Colonic mucosa (tissue), 4 donors: ENCODE measurements at regions not wholly inside any gene's neighbourhood (a gene's known extent, or its start where the extent isn't known, plus 50 kb on each side); places are given as distances from the start of the nearest gene placed in this dataset.

Experiments used
- DNase-seq: peaks from one replicate; pipeline ENCODE4 v3.0.0-alpha.2; 2020
- H3K27ac ChIP-seq: fragments of 200-600 bp; one replicate; pipeline ENCODE4 v1.8.0; 2021
- H3K27me3 ChIP-seq: fragments of 200-600 bp; one replicate; pipeline ENCODE4 v1.8.0; 2021
- H3K36me3 ChIP-seq: fragments of 200-600 bp; one replicate; pipeline ENCODE4 v1.8.0; 2021
- H3K4me1 ChIP-seq: fragments of 200-600 bp; one replicate; pipeline ENCODE4 v1.8.0; 2021; ENCODE audit warnings: mild to moderate bottlenecking
- H3K4me3 ChIP-seq: fragments of 200-600 bp; one replicate; pipeline ENCODE4 v1.8.0; 2021
- H3K9ac ChIP-seq, 2 donors: one replicate each; pipeline ENCODE4 v1.7.0; 2013; ENCODE audit warnings: control low read depth in 2 of 2, low read depth in 2 of 2, low read length in 2 of 2
- H3K9me3 ChIP-seq: fragments of 200-600 bp; one replicate; pipeline ENCODE4 v1.8.0; 2021
- CTCF ChIP-seq: fragments of 200-600 bp; IDR thresholded peaks from one replicate; pipeline ENCODE4 v1.8.0; 2022; ENCODE audit warnings: antibody characterized with exemption, mild to moderate bottlenecking
- intact Hi-C: fragments of 100-400 bp; cut with DNase I; formaldehyde crosslinking; loops from one replicate; pipeline ENCODE4 v1.14.1; 2022
- donor health status: healthy.
- donor health status: DM: no; HTN: no; CAD: no.
- donor health status: DM: no; HTN: no; CAD: no.

GRCh38 chr18:22283116-22283395, 113.7 kb downstream of the GATA6 start:
- Histone ChIP-seq H3K27ac (peak overlapping the region; percentile 66), H3K9me3 (no peaks in the 10 kb centered on the region), H3K4me3 (no peak overlapping the region), H3K4me1 (peaks cover 8% of the 10 kb centered on the region), H3K9ac (peak overlapping the region in 1 of 2 donors; percentile 28), H3K36me3 (no peaks in the 10 kb centered on the region), H3K27me3 (no peaks in the 10 kb centered on the region)
- no peak for TF ChIP-seq CTCF
- intact Hi-C loops: loop anchor here (10.0 kb wide), 1 partner anchor 282 kb away; no protein-coding TSS in a partner anchor
- no peak for DNase-seq

GRCh38 chr18:22282311-22283115, 113.1 kb downstream of the GATA6 start:
- DNase-seq: no peak
- H3K9ac ChIP-seq: peak overlapping the region in 1 of 2 donors; percentile 55
- H3K27ac ChIP-seq: peak overlapping the region; percentile 66
- H3K36me3 ChIP-seq: no peaks in the 10 kb centered on the region
- no peaks in the 10 kb centered on the region for H3K27me3 ChIP-seq
- TF ChIP-seq CTCF: no peak
- no peak overlapping the region for H3K4me3 ChIP-seq
- peaks cover 8% of the 10 kb centered on the region for H3K4me1 ChIP-seq
- intact Hi-C loops: loop anchor here (10.0 kb wide), 1 partner anchor 282 kb away; no protein-coding TSS in a partner anchor
- no peaks in the 10 kb centered on the region for H3K9me3 ChIP-seq

GRCh38 chr18:22280453-22280750, 111.0 kb downstream of the GATA6 start:
- Histone ChIP-seq H3K9ac (no peak overlapping the region), H3K4me3 (no peak overlapping the region), H3K27ac (no peak overlapping the region), H3K9me3 (no peaks in the 10 kb centered on the region), H3K36me3 (no peaks in the 10 kb centered on the region), H3K4me1 (peaks cover 8% of the 10 kb centered on the region), H3K27me3 (no peaks in the 10 kb centered on the region)
- intact Hi-C loops: loop anchor here (10.0 kb wide), 1 partner anchor 284 kb away; no protein-coding TSS in a partner anchor
- TF ChIP-seq CTCF: no peak
- DNase-seq: no peak

- intact Hi-C loops: loop anchor here (10.0 kb wide), 1 partner anchor 285 kb away; no protein-coding TSS in a partner anchor
- Histone ChIP-seq H3K27ac (no peak overlapping the region), H3K27me3 (no peaks in the 10 kb centered on the region), H3K9ac (no peak overlapping the region), H3K4me1 (peaks cover 8% of the 10 kb centered on the region), H3K36me3 (no peaks in the 10 kb centered on the region), H3K9me3 (no peaks in the 10 kb centered on the region), H3K4me3 (no peak overlapping the region)
- no peak for TF ChIP-seq CTCF
- DNase-seq: no peak
Observed at GRCh38 chr18:22279741-22280452, 110.5 kb downstream of the GATA6 start.

- Histone ChIP-seq H3K4me1 (peaks cover 8% of the 10 kb centered on the region), H3K9ac (no peak overlapping the region), H3K27ac (no peak overlapping the region), H3K36me3 (no peaks in the 10 kb centered on the region), H3K4me3 (no peak overlapping the region), H3K27me3 (no peaks in the 10 kb centered on the region), H3K9me3 (no peaks in the 10 kb centered on the region)
- no peak for TF ChIP-seq CTCF
- DNase-seq: no peak
- intact Hi-C loops: no loop called here
Observed at GRCh38 chr18:22278798-22279197, 109.4 kb downstream of the GATA6 start.
